NCI-H2227 (cell line): ENCODE measurements at regions not wholly inside any gene's neighbourhood (a gene's known extent, or its start where the extent isn't known, plus 50 kb on each side); places are given as distances from the start of the nearest gene placed in this dataset.
"Not testable (repeated sequence)": the region's sequence is repeated elsewhere in the genome, so short reads cannot be mapped to it uniquely, and the experiment has no call there.

ENCODE experiments used
- DNase-seq: peaks from one replicate; lab custom pipeline; 2025; ENCODE audit not compliant: unreplicated experiment; lab: John Stamatoyannopoulos, UW

GRCh38 chr1:91207691-91208090, 185.9 kb upstream of the ZNF644 start:
- DNase-seq, result not testable (repeated sequence)

- not testable (repeated sequence) for DNase-seq
Observed at GRCh38 chr1:91204150-91204549, 182.3 kb upstream of the ZNF644 start.

DNA sequence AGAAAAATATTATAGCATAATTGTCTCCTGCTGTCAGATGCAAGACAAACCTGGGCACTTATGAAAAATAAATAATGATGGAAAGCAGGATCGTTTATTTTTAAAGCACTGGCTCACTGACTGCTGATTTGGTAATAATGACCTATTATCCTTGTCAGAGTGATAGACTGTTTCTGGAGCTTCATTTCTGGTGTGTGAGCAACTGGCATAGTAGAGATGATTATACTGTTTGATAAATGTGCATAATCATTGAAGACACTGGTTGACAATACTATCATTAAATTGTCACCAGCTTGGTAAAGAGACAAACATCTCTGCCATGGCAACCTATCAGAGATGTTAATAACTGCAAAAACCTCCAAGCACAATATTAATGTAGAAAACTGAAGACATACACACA, 179.9 kb upstream of the ZNF644 start:
- peak; percentile 78 for DNase-seq

DNA sequence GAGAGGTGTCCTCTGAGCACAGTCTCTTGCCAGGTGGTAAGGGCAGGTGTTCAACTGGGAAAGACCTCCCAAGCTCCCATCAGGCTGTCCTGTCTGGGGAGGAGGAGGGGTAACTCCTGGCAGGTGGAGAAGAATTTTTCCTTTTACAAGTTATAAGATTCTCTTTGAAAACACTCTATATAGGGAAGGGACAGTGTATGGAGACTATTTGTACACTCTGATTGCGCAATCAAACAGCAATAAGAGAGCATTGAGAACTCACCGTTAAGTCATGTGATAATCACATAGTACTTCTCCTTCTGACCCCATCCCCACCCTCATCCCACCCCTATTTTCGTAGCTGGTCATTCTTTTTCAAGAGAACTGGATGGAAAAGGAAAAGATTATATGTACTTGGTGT, 179.3 kb upstream of the ZNF644 start:
- DNase-seq, result peak; percentile 73

GRCh38 chr1:91200675-91201074, 178.8 kb upstream of the ZNF644 start:
- DNase-seq, result no peak

DNA sequence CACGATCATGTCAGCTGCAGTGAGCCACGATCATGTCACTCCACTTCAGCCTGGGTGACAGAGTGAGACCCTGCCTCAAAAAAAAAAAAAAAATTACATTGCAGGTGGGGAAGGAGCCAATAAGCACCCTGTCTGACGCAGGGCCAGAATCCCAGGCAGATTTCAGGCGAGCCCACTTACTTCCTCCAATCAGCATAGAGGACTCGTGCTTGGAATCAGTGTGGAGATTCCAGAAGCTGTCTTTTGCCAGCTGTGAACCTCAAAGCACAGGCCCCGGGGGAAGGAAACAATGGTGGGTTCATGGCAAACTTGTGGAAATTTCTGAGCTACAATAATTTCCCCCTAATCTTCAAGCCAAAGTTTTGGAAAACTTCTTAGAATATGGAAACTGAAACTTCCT, 178.2 kb upstream of the ZNF644 start:
- no peak for DNase-seq

DNA sequence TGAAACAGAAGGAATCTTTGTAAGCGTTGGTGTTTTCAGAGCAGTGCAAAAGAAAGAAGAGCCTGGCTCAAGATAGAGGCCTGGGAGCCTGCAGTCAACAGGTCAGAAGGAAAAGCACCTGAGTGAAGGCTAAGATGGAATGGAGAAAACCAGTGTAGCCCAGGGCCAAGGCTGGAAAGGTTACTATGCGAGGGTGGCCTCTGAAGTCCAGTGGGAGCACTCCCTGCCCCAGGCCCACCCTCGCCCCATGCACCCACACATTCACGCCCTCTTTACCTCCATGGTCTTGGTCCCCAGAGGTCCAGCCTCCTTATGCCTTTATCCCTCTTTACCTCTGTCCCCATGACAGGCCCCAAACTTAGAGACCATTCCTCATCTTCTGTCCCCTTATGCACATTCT, 169.2 kb upstream of the ZNF644 start:
- no peak for DNase-seq

GRCh38 chr1:91189096-91189495, 167.3 kb upstream of the ZNF644 start:
- DNase-seq, result no peak

DNA sequence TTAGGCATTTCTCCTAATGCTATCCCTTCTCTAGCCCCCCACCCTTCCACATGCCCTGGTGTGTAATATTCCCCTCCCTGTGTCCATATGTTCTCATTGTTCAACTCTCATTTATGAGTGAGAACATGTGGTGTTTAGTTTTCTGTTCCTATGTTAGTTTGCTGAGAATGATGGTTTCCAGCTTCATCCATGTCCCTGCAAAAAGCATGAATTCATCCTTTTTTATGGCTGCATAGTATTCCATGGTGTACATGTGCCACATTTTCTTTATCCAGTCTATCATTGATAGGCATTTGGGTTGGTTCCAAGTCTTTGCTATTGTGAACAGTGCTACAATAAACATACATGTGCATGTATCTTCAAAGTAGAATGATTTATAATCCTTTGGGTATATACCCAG, 161.0 kb upstream of the ZNF644 start:
- not testable (repeated sequence) for DNase-seq

GRCh38 chr1:91176250-91176649, 154.4 kb upstream of the ZNF644 start:
- DNase-seq, result no peak

DNA sequence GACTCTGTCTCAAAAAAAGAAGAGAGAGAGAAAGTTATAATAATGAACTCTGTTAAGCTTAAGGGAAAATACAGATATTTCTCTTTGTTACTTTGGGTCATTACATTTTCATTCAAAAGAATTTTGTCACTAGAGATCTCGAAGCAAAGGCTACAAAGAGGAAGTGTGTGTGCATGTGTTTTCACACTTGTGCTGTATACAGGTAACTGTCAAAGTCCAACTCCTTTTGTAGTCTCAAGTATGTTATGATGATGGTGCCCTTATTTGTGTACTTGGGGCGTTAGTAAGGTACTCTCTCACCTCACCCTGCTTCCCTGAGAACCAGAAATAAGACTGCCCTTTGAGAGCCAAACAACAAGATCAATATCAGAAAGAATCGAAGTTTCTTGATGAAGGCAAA, 152.9 kb upstream of the ZNF644 start:
- no peak for DNase-seq

GRCh38 chr1:91173346-91173890, 151.6 kb upstream of the ZNF644 start:
- DNase-seq, result no peak

GRCh38 chr1:91172541-91172940, 150.7 kb upstream of the ZNF644 start:
- DNase-seq, result no peak

GRCh38 chr1:91171898-91172297, 150.1 kb upstream of the ZNF644 start:
- DNase-seq, result no peak

- DNase-seq, result no peak
Observed at GRCh38 chr1:91170571-91170970, 148.7 kb upstream of the ZNF644 start.

GRCh38 chr1:91166106-91166712, 144.4 kb upstream of the ZNF644 start:
- peak; percentile 60 for DNase-seq

DNA sequence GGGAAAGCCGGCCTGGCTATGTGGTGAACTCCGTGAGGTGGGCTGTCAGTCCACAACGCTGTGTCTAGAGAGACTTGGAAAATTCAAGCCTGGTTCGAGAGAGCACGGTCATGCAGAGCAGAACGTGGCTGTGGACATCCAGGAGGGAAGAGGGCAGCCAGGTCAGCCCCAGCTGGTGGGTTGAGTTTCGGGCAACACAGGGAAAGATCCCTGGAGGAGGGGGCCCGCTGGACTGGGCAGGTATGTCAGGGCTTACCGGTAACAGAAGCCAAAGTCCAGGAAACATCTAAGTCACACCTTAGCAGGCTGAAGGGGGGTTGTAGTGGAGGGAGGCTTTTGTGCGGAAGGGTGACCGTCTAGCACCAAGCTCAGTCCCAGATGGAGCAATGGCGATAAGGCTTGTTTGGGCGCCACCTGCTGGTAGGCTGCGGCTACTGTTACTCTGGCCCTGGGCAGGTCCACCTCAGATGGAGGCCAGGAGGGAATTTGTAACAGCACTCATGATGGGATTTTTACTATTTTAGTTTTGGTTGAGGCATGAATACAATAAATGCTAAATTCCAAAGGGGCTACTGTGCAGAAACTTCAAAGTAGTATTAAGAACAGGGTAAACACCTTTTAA, 143.3 kb upstream of the ZNF644 start:
- peak; percentile 87 for DNase-seq

DNA sequence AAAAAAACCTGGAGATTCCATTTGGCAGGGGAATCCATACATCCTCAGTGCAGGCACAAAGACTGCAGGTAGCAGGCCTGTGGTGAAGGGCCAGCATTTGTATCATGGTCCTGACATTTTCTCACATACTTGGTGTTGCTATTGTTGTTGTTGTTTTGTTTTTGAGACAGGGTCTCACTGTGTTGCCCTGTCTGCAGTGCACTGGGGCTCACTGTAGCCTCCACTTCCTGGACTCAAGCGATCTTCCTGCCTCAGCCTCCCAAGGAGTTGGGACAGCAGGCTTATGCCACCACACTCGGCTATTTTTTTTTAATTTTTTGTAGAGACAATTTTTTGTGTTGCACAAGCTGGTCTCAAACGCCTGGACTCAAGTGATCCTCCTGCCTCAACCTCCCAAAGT, 140.8 kb upstream of the ZNF644 start:
- no peak for DNase-seq

DNA sequence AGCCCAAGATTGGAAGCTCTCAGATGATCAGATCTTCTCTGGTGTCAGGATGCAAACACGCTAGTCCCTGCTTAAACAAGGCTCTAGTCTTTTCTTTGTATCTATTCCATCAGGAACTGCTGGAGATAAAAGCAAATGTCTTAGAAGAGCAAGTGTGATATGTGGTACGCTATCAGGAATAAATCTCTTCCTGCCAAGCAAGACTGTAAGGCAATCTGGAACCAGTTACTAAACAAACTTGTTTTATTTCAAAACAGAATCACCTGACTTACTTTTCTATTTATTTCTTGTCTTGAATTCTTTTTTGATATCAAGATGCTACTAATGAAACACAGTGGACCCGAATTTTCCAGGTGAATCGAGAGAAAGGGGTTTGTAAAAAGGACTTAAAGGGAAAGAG, 139.9 kb upstream of the ZNF644 start:
- DNase-seq, result no peak

DNA sequence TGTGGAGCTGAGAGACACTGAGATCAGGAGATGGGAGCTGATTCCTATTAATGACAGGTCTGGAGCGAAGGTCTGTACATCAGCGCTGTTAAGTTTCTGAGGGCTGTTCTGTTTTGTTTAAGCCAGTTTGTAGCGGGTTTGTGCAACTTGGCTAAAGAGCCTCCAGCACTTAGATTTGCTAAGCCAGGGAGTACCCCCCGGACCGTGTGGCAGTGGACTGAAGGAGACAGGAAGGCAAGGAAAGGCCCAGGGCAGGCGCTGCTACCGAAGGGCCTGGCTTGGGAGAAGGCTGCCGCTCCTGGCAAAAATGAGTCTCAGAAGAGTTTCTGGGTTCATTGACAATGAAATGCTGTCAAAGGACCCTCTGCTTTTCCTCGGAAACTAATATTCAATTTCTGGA, 139.3 kb upstream of the ZNF644 start:
- no peak for DNase-seq

- no peak for DNase-seq
Observed at GRCh38 chr1:91160363-91161075, 138.7 kb upstream of the ZNF644 start.

- DNase-seq, result no peak
Observed at GRCh38 chr1:91153341-91153740, 131.5 kb upstream of the ZNF644 start.
